ENCODE measurements at regions not wholly inside any gene's neighbourhood (a gene's known extent, or its start where the extent isn't known, plus 50 kb on each side); places are given as distances from the start of the nearest gene placed in this dataset.

DNA sequence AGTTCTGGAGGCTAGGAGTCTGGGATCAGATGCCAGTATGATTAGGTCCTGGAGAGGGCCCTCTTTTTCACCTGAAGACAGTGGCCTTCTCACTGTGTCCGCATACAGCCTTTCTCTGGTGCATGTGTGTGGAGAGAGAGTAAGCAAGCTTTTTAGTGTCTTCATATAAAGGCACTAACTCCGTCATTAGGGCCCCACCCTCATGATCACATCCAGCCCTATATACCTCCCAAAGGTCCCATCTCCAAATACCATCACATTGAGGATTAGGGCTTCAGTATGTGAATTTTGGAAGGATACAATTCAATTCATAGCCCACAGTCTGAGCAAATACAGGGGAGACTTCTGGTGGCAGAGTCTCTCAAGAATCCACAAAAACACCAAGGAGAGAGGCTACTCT lies 176.6 kb downstream of the BACH1 start:
- ATAC-seq (no peak), DNase-seq (no peak)
- H3K4me3 ChIP-seq (ENCODE audit: low read length), result no peak overlapping the region
- H3K27me3 ChIP-seq (ENCODE audit: control insufficient read depth, insufficient read depth), result no peaks in the 10 kb centered on the region
- H3K9me3 ChIP-seq (ENCODE audit: control insufficient read depth, low read length), result no peaks in the 10 kb centered on the region
- no peak overlapping the region for H3K27ac ChIP-seq (ENCODE audit: low read length)
- 98% methylated on average over 2 of the region's 2 CpGs for WGBS
- H3K4me1 ChIP-seq (ENCODE audit: control insufficient read depth, insufficient read depth, low read length), result no peaks in the 10 kb centered on the region
- intact Hi-C loops (cut with DNase I), result loop anchor here (5.0 to 10.0 kb wide), 2 partner anchors 372 to 379 kb away; no protein-coding TSS in a partner anchor

DNA sequence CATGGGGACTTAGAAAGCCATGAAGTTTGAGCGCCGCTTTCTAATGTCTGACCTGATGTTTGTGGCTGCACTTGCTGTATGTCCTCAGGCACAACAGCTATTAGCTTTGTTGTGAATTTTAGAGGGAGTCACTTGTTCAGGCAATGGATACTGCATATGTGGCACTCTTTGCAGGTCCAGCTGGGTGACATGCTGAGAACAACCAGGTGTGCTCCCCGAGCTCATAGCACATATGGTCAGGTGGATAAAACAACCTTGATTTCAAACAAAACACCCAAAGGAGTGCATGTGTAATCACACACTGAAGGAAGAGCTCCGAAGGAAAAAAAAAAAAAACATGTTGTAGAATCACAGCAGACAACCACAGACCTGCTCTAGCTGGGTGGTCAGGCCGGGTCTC lies 178.6 kb downstream of the BACH1 start:
- Histone ChIP-seq H3K27me3 (ENCODE audit: control insufficient read depth, insufficient read depth) (no peaks in the 10 kb centered on the region), H3K27ac (ENCODE audit: low read length) (no peak overlapping the region), H3K9me3 (ENCODE audit: control insufficient read depth, low read length) (no peaks in the 10 kb centered on the region), H3K4me3 (ENCODE audit: low read length) (no peak overlapping the region), H3K4me1 (ENCODE audit: control insufficient read depth, insufficient read depth, low read length) (no peaks in the 10 kb centered on the region)
- DNase-seq (no peak), ATAC-seq (no peak)
- 95% methylated on average over 5 of the region's 5 CpGs for WGBS
- intact Hi-C loops (cut with DNase I), result loop anchor here (5.0 to 10.0 kb wide), 2 partner anchors 370 to 377 kb away; no protein-coding TSS in a partner anchor

DNA sequence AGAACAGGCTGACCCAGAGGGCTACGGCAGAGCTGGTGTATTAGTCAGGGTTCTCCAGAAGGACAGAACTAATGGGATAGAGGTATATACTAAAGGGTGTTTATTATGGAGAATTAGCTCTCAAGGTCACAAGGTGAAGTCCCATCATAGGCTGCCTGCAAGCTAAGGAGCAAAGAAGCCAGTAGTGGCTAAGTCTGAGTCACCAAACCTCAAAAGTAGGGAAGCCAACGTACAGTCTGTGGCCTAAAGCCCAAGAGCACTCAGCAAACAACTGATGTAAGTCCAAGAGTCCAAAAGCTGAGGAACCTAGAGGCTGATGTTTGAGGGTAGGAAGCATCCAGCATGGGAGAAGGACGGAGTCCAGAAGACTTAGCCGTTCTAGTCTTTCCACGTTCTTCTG lies 179.2 kb downstream of the BACH1 start:
- H3K4me1 ChIP-seq (ENCODE audit: control insufficient read depth, insufficient read depth, low read length), result no peaks in the 10 kb centered on the region
- no peak overlapping the region for H3K27ac ChIP-seq (ENCODE audit: low read length)
- no peaks in the 10 kb centered on the region for H3K9me3 ChIP-seq (ENCODE audit: control insufficient read depth, low read length)
- no peak overlapping the region for H3K4me3 ChIP-seq (ENCODE audit: low read length)
- ATAC-seq (no peak), DNase-seq (no peak)
- WGBS, result 85% methylated on average over 5 of the region's 5 CpGs
- intact Hi-C loops (cut with DNase I), result loop anchor here (5.0 to 10.0 kb wide), 2 partner anchors 369 to 377 kb away; no protein-coding TSS in a partner anchor
- H3K27me3 ChIP-seq (ENCODE audit: control insufficient read depth, insufficient read depth), result no peaks in the 10 kb centered on the region

DNA sequence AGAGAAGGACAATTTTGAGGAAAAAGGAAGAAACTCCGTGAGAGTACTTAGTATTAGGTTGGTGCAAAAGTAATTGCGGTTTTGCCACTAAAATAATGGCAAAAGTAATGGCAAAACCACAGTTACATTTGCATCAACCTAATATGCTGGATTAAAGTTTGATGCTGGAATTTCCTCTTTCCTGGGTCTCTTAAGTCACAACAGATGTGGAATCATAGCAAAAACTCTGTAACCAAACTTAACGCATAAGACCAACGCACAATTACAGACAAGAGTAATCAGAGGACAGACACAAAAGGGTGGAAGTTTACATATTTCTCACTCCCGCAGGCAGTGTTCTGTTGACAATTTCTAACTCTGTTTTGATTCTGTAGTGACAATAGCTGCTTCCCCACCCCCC lies 182.4 kb downstream of the BACH1 start:
- ATAC-seq, result no peak
- H3K27me3 ChIP-seq (ENCODE audit: control insufficient read depth, insufficient read depth), result no peaks in the 10 kb centered on the region
- intact Hi-C loops (cut with DNase I), result no loop called here
- H3K27ac ChIP-seq (ENCODE audit: low read length), result no peak overlapping the region
- no peak for DNase-seq
- no peak overlapping the region for H3K4me3 ChIP-seq (ENCODE audit: low read length)
- 96% methylated on average over 5 of the region's 5 CpGs for WGBS
- H3K9me3 ChIP-seq (ENCODE audit: control insufficient read depth, low read length), result no peaks in the 10 kb centered on the region
- no peaks in the 10 kb centered on the region for H3K4me1 ChIP-seq (ENCODE audit: control insufficient read depth, insufficient read depth, low read length)

DNA sequence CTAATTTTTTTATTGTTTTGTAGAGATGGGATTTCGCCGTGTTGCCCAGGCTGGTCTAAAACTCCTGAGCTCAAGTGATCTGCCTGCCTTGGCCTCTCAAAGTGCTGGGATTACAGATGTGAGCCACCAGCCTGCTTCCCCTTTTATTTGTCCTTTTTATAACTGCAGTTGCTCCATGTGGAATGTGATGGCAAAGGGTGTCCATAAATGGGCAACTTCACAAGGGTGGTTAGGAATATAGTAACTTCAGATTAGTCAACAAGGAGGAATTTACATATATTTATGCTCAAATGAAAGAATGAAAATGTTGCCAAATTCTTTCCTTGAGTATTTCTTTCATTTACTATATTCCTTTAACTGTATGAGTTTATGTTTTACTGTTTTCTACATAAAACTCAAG lies 182.9 kb downstream of the BACH1 start:
- DNase-seq, result no peak
- Histone ChIP-seq H3K4me1 (ENCODE audit: control insufficient read depth, insufficient read depth, low read length) (no peaks in the 10 kb centered on the region), H3K27me3 (ENCODE audit: control insufficient read depth, insufficient read depth) (no peaks in the 10 kb centered on the region), H3K4me3 (ENCODE audit: low read length) (no peak overlapping the region), H3K9me3 (ENCODE audit: control insufficient read depth, low read length) (no peaks in the 10 kb centered on the region), H3K27ac (ENCODE audit: low read length) (no peak overlapping the region)
- ATAC-seq, result no peak
- intact Hi-C loops (cut with DNase I), result no loop called here
- WGBS, result 92% methylated on average over 2 of the region's 2 CpGs

DNA sequence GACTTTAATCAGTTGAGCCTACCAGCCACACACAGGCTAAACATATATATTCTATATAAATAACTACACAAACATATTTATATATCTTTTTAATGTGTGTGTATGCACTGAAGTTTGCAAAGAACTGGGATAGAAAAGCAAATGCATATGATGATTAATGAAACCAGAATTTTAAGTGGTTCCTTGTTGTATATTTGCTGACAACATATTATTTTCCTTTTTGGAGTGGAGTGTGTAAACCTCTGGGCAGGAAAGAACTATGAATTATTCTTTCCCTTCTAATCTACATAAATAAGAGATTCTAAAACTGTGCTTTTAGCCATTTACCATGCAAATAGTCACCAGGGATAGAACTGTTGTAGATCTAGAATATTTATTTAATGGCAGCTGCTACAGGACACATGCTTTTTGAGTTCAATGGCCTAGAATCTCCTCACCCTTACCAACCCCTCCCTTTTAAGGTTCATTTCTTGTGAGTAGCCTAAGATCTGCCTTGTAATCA lies 187.6 kb downstream of the BACH1 start:
- intact Hi-C loops (cut with DNase I), result no loop called here

More for the DNA sequence above, 187.6 kb downstream of the BACH1 start:
- Histone ChIP-seq H3K9me3 (ENCODE audit: control insufficient read depth, low read length) (no peaks in the 10 kb centered on the region), H3K27me3 (ENCODE audit: control insufficient read depth, insufficient read depth) (no peaks in the 10 kb centered on the region), H3K4me3 (ENCODE audit: low read length) (no peak overlapping the region), H3K27ac (ENCODE audit: low read length) (no peak overlapping the region), H3K4me1 (ENCODE audit: control insufficient read depth, insufficient read depth, low read length) (no peaks in the 10 kb centered on the region)
- ATAC-seq, result no peak
- no peak for DNase-seq

All from right cardiac atrium (tissue), 5 donors.